Immature natural killer cell (primary cell): ENCODE measurements at regions not wholly inside any gene's neighbourhood (a gene's known extent, or its start where the extent isn't known, plus 50 kb on each side); places are given as distances from the start of the nearest gene placed in this dataset.
A peak's percentile ranks its signal among the peaks of the same experiment; 100 is the strongest.

Source experiments
- DNase-seq, 3 donors: peaks; one replicate each; pipeline ENCODE4 v3.0.0; 2022; ENCODE audit warnings: mixed read lengths in 1 of 3
- H3K27ac Mint-ChIP-seq, 6 donors: one replicate each; pipeline ENCODE4 v1.8.0; 2020; ENCODE audit warnings: mixed read lengths in 6 of 6, mild to moderate bottlenecking in 5 of 6, inconsistent platforms in 4 of 6, moderate library complexity in 3 of 6
- H3K27me3 Mint-ChIP-seq, 3 donors: one replicate each; pipeline ENCODE4 v1.8.0; 2020 to 2021; ENCODE audit warnings: low read depth in 3 of 3, mild to moderate bottlenecking in 3 of 3, mixed read lengths in 3 of 3, moderate library complexity in 3 of 3, inconsistent platforms in 1 of 3
- H3K36me3 Mint-ChIP-seq, 3 donors: one replicate each; pipeline ENCODE4 v1.8.0; 2020; ENCODE audit warnings: mixed read lengths in 3 of 3, inconsistent platforms in 2 of 3, mild to moderate bottlenecking in 2 of 3
- H3K4me1 Mint-ChIP-seq, 2 donors: one replicate each; pipeline ENCODE4 v1.8.0; 2020; ENCODE audit warnings: inconsistent platforms in 2 of 2, mild to moderate bottlenecking in 2 of 2, mixed read lengths in 2 of 2, moderate library complexity in 1 of 2
- H3K4me3 Mint-ChIP-seq, 5 donors: one replicate each; pipeline ENCODE4 v1.8.0; 2020; ENCODE audit warnings: mild to moderate bottlenecking in 5 of 5, mixed read lengths in 5 of 5, inconsistent platforms in 3 of 5, moderate library complexity in 3 of 5
- H3K9me3 Mint-ChIP-seq, 6 donors: one replicate each; pipeline ENCODE4 v1.8.0; 2020; ENCODE audit warnings: mild to moderate bottlenecking in 6 of 6, mixed read lengths in 6 of 6, inconsistent platforms in 4 of 6, moderate library complexity in 3 of 6

GRCh38 chr3:34185301-34185700, 386.9 kb downstream of the PDCD6IP start:
- no peaks in the 10 kb centered on the region for H3K4me1 Mint-ChIP-seq
- H3K4me3 Mint-ChIP-seq: no peak overlapping the region
- H3K27ac Mint-ChIP-seq: no peak overlapping the region
- DNase-seq: no peak
- no peaks in the 10 kb centered on the region for H3K9me3 Mint-ChIP-seq
- no peaks in the 10 kb centered on the region for H3K36me3 Mint-ChIP-seq
- H3K27me3 Mint-ChIP-seq: no peaks in the 10 kb centered on the region

GRCh38 chr3:34189133-34189532, 390.7 kb downstream of the PDCD6IP start:
- no peak overlapping the region for H3K27ac Mint-ChIP-seq
- H3K36me3 Mint-ChIP-seq: no peaks in the 10 kb centered on the region
- DNase-seq: no peak
- H3K27me3 Mint-ChIP-seq: no peaks in the 10 kb centered on the region
- no peaks in the 10 kb centered on the region for H3K9me3 Mint-ChIP-seq
- no peaks in the 10 kb centered on the region for H3K4me1 Mint-ChIP-seq
- H3K4me3 Mint-ChIP-seq: no peak overlapping the region

GRCh38 chr3:34196914-34197313, 398.5 kb downstream of the PDCD6IP start:
- Mint-ChIP-seq H3K9me3 (peaks cover 0 to 3% (median 0%) of the 10 kb centered on the region in 6 donors), H3K4me1 (peaks cover 7 to 9% of the 10 kb centered on the region in 2 donors), H3K4me3 (no peak overlapping the region), H3K36me3 (no peaks in the 10 kb centered on the region), H3K27me3 (peaks cover 0 to 2% (median 0%) of the 10 kb centered on the region in 3 donors), H3K27ac (no peak overlapping the region)
- DNase-seq: no peak

GRCh38 chr3:34198309-34198708, 399.9 kb downstream of the PDCD6IP start:
- no peaks in the 10 kb centered on the region for H3K36me3 Mint-ChIP-seq
- no peak overlapping the region for H3K4me3 Mint-ChIP-seq
- H3K9me3 Mint-ChIP-seq: peaks cover 0 to 3% (median 0%) of the 10 kb centered on the region in 6 donors
- peaks cover 0 to 2% (median 0%) of the 10 kb centered on the region in 3 donors for H3K27me3 Mint-ChIP-seq
- peaks cover 7 to 9% of the 10 kb centered on the region in 2 donors for H3K4me1 Mint-ChIP-seq
- no peak overlapping the region for H3K27ac Mint-ChIP-seq
- no peak for DNase-seq

- H3K4me1 Mint-ChIP-seq: peaks cover 7 to 9% of the 10 kb centered on the region in 2 donors
- peak overlapping the region in 1 of 6 donors; percentile 28 for H3K27ac Mint-ChIP-seq
- DNase-seq: no peak
- no peaks in the 10 kb centered on the region for H3K36me3 Mint-ChIP-seq
- H3K9me3 Mint-ChIP-seq: peaks cover 0 to 4% (median 0%) of the 10 kb centered on the region in 6 donors
- H3K4me3 Mint-ChIP-seq: no peak overlapping the region
- H3K27me3 Mint-ChIP-seq: peaks cover 0 to under 1% (median 0%) of the 10 kb centered on the region in 3 donors
Measured at GRCh38 chr3:34200576-34200975, 402.1 kb downstream of the PDCD6IP start.

- no peak for DNase-seq
- Mint-ChIP-seq H3K36me3 (no peaks in the 10 kb centered on the region), H3K27me3 (no peaks in the 10 kb centered on the region), H3K9me3 (peaks cover 0 to 4% (median 0%) of the 10 kb centered on the region in 6 donors), H3K27ac (peak overlapping the region in 1 of 6 donors; percentile 6), H3K4me3 (no peak overlapping the region), H3K4me1 (peaks cover 7 to 9% of the 10 kb centered on the region in 2 donors)
Measured at GRCh38 chr3:34202975-34203374, 404.5 kb downstream of the PDCD6IP start.

GRCh38 chr3:34203386-34203785, 405.0 kb downstream of the PDCD6IP start:
- peaks cover 7 to 9% of the 10 kb centered on the region in 2 donors for H3K4me1 Mint-ChIP-seq
- no peaks in the 10 kb centered on the region for H3K36me3 Mint-ChIP-seq
- no peaks in the 10 kb centered on the region for H3K27me3 Mint-ChIP-seq
- no peak for DNase-seq
- peaks cover 0 to 4% (median 0%) of the 10 kb centered on the region in 6 donors for H3K9me3 Mint-ChIP-seq
- H3K4me3 Mint-ChIP-seq: no peak overlapping the region
- H3K27ac Mint-ChIP-seq: peak overlapping the region in 1 of 6 donors; percentile 6

- H3K36me3 Mint-ChIP-seq: no peaks in the 10 kb centered on the region
- H3K27me3 Mint-ChIP-seq: peaks cover 0 to 2% (median 2%) of the 10 kb centered on the region in 3 donors
- peaks cover 0 to 1% (median 0%) of the 10 kb centered on the region in 6 donors for H3K9me3 Mint-ChIP-seq
- no peaks in the 10 kb centered on the region for H3K4me1 Mint-ChIP-seq
- H3K4me3 Mint-ChIP-seq: no peak overlapping the region
- no peak for DNase-seq
- no peak overlapping the region for H3K27ac Mint-ChIP-seq
Measured at GRCh38 chr3:34207002-34207401, 408.6 kb downstream of the PDCD6IP start.

- peaks cover 0 to 2% (median 2%) of the 10 kb centered on the region in 3 donors for H3K27me3 Mint-ChIP-seq
- H3K27ac Mint-ChIP-seq: no peak overlapping the region
- H3K9me3 Mint-ChIP-seq: peaks cover 0 to 1% (median 0%) of the 10 kb centered on the region in 6 donors
- no peaks in the 10 kb centered on the region for H3K4me1 Mint-ChIP-seq
- no peak for DNase-seq
- H3K36me3 Mint-ChIP-seq: no peaks in the 10 kb centered on the region
- no peak overlapping the region for H3K4me3 Mint-ChIP-seq
Measured at GRCh38 chr3:34207806-34208205, 409.4 kb downstream of the PDCD6IP start.

- Mint-ChIP-seq H3K27me3 (peaks cover 1 to 5% (median 2%) of the 10 kb centered on the region in 3 donors), H3K9me3 (peaks cover 0 to 2% (median 0%) of the 10 kb centered on the region in 6 donors), H3K36me3 (no peaks in the 10 kb centered on the region), H3K4me3 (no peak overlapping the region), H3K4me1 (no peaks in the 10 kb centered on the region), H3K27ac (no peak overlapping the region)
- no peak for DNase-seq
Measured at GRCh38 chr3:34212175-34212574, 413.7 kb downstream of the PDCD6IP start.

GRCh38 chr3:34212656-34213055, 414.2 kb downstream of the PDCD6IP start:
- H3K4me3 Mint-ChIP-seq: no peak overlapping the region
- no peaks in the 10 kb centered on the region for H3K4me1 Mint-ChIP-seq
- H3K27ac Mint-ChIP-seq: no peak overlapping the region
- DNase-seq: no peak
- peaks cover 0 to 2% (median 0%) of the 10 kb centered on the region in 6 donors for H3K9me3 Mint-ChIP-seq
- H3K27me3 Mint-ChIP-seq: peaks cover 1 to 5% (median 2%) of the 10 kb centered on the region in 3 donors
- H3K36me3 Mint-ChIP-seq: no peaks in the 10 kb centered on the region

GRCh38 chr3:34213478-34213877, 415.0 kb downstream of the PDCD6IP start:
- H3K27ac Mint-ChIP-seq: no peak overlapping the region
- no peak for DNase-seq
- H3K27me3 Mint-ChIP-seq: peaks cover 1 to 5% (median 2%) of the 10 kb centered on the region in 3 donors
- no peaks in the 10 kb centered on the region for H3K36me3 Mint-ChIP-seq
- no peaks in the 10 kb centered on the region for H3K4me1 Mint-ChIP-seq
- peaks cover 0 to 2% (median 0%) of the 10 kb centered on the region in 6 donors for H3K9me3 Mint-ChIP-seq
- H3K4me3 Mint-ChIP-seq: no peak overlapping the region

- H3K36me3 Mint-ChIP-seq: no peaks in the 10 kb centered on the region
- H3K27ac Mint-ChIP-seq: no peak overlapping the region
- peaks cover 2 to 3% (median 3%) of the 10 kb centered on the region in 3 donors for H3K27me3 Mint-ChIP-seq
- H3K4me1 Mint-ChIP-seq: no peaks in the 10 kb centered on the region
- DNase-seq: no peak
- no peak overlapping the region for H3K4me3 Mint-ChIP-seq
- peaks cover 0 to 2% (median 0%) of the 10 kb centered on the region in 6 donors for H3K9me3 Mint-ChIP-seq
Measured at GRCh38 chr3:34216711-34217335, 418.4 kb downstream of the PDCD6IP start.

- Mint-ChIP-seq H3K27ac (no peak overlapping the region), H3K36me3 (no peaks in the 10 kb centered on the region), H3K27me3 (peaks cover 3 to 4% (median 3%) of the 10 kb centered on the region in 3 donors), H3K9me3 (peaks cover 0 to 4% (median 0%) of the 10 kb centered on the region in 6 donors), H3K4me3 (no peak overlapping the region), H3K4me1 (no peaks in the 10 kb centered on the region)
- no peak for DNase-seq
Measured at GRCh38 chr3:34218706-34219385, 420.4 kb downstream of the PDCD6IP start.
